D721Med (cell line): ENCODE measurements at regions not wholly inside any gene's neighbourhood (a gene's known extent, or its start where the extent isn't known, plus 50 kb on each side); places are given as distances from the start of the nearest gene placed in this dataset.
"Not testable (repeated sequence)": the region's sequence is repeated elsewhere in the genome, so short reads cannot be mapped to it uniquely, and the experiment has no call there.

ENCODE experiments used
- DNase-seq: peaks from one replicate; pipeline ENCODE4 v3.0.0; 2011; ENCODE audit warnings: low spot score; ENCODE audit not compliant: insufficient read length
- FAIRE-seq: peaks from 2 replicates; lab custom pipeline; 2011; peaks lifted over from hg19 to GRCh38; lab: Jason Lieb, UNC
- CTCF ChIP-seq: IDR thresholded peaks from 2 replicates; pipeline ENCODE4 v1.5.1; 2012; ENCODE audit warnings: mild to moderate bottlenecking, control low read depth; ENCODE audit not compliant: insufficient read depth; ENCODE audit errors: missing control alignments

GRCh38 chr6:168939796-168940195 lies 313.9 kb downstream of the THBS2 start:
- no peak for FAIRE-seq
- no peak for TF ChIP-seq CTCF
- DNase-seq: no peak

- FAIRE-seq: no peak
Observed at GRCh38 chr6:168939041-168939440, 314.6 kb downstream of the THBS2 start.

GRCh38 chr6:168938546-168938945 lies 315.1 kb downstream of the THBS2 start:
- FAIRE-seq: no peak
- DNase-seq: no peak
- no peak for TF ChIP-seq CTCF

More at GRCh38 chr6:168939041-168939440, 314.6 kb downstream of the THBS2 start:
- DNase-seq: no peak
- TF ChIP-seq CTCF: no peak

- TF ChIP-seq CTCF: no peak
- FAIRE-seq (no peak), DNase-seq (no peak)
Observed at GRCh38 chr6:168937054-168937453, 316.6 kb downstream of the THBS2 start.

GRCh38 chr6:168935628-168936010 lies 318.0 kb downstream of the THBS2 start:
- no peak for TF ChIP-seq CTCF
- FAIRE-seq: no peak
- no peak for DNase-seq

GRCh38 chr6:168934660-168935627 lies 318.7 kb downstream of the THBS2 start:
- FAIRE-seq (no peak), DNase-seq (no peak)
- no peak for TF ChIP-seq CTCF

GRCh38 chr6:168932171-168932570 lies 321.5 kb downstream of the THBS2 start:
- not testable (repeated sequence) for FAIRE-seq, DNase-seq

GRCh38 chr6:168931072-168931471 lies 322.6 kb downstream of the THBS2 start:
- not testable (repeated sequence) for FAIRE-seq, DNase-seq
